ENCODE measurements at regions not wholly inside any gene's neighbourhood (a gene's known extent, or its start where the extent isn't known, plus 50 kb on each side); places are given as distances from the start of the nearest gene placed in this dataset.
A peak's percentile ranks its signal among the peaks of the same experiment; 100 is the strongest.

DNA sequence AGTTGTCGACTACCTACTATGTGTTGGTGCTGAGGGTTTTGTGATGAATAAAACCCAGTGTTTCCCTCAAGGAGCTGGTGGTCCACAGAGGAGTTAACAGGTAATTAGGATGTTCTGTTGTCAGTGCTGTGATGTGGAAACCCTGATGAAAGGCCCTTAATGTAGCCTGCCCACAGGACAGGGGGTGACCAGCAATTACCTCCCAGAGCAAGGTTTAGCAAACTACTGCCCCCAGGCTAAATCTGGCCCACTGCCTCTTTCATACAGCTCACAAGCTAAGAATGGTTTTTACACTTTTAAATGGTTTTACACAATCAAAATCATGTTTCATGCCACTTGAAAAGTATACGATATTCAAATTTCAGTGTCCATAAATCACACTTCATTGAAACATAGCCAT lies 536.2 kb downstream of the MIAT start:
- TF ChIP-seq, protein P1, sequence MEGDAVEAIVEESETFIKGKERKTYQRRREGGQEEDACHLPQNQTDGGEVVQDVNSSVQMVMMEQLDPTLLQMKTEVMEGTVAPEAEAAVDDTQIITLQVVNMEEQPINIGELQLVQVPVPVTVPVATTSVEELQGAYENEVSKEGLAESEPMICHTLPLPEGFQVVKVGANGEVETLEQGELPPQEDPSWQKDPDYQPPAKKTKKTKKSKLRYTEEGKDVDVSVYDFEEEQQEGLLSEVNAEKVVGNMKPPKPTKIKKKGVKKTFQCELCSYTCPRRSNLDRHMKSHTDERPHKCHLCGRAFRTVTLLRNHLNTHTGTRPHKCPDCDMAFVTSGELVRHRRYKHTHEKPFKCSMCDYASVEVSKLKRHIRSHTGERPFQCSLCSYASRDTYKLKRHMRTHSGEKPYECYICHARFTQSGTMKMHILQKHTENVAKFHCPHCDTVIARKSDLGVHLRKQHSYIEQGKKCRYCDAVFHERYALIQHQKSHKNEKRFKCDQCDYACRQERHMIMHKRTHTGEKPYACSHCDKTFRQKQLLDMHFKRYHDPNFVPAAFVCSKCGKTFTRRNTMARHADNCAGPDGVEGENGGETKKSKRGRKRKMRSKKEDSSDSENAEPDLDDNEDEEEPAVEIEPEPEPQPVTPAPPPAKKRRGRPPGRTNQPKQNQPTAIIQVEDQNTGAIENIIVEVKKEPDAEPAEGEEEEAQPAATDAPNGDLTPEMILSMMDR (conservative IDR thresholded peaks at IDR 0.05; ENCODE audit: low read length) = no peak
- DNase-seq (ENCODE audit: low read depth) = no peak
- no peak overlapping the region for H3K4me3 ChIP-seq (ENCODE audit: low read length)

DNA sequence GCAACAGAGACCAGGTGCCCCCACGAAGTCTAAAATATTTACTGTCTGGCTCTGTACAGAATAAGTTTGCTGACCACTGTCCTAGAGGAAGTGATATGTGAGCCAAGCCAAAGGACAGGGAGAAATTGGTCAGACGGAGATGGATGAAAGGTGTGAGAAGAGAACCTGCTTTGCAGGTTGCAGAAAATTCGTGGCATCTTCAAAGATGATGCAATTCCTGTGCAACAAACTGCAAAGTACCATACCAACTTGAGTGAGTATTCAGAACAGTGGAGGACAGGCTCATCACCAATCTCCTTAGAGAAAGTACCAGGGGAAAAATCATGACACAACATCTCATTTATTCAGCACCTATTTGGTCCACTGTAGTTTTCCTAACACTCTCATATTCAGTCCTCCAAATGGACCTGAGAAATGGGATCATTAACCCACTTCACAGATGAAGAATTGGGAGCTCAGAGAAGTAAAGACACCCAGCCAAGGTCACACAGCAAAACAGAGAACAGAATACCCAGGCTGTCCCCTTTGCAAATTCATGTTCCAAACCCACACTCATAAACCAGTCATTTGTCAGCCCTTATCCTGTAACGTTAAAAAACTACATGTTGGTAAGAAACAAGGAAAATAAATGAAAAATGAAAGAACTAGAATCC lies 536.8 kb downstream of the MIAT start:
- DNase-seq (ENCODE audit: low read depth) = peak; percentile 20
- TF ChIP-seq, protein P1 (conservative IDR thresholded peaks at IDR 0.05; ENCODE audit: low read length) = no peak
- no peak overlapping the region for H3K4me3 ChIP-seq (ENCODE audit: low read length)

DNA sequence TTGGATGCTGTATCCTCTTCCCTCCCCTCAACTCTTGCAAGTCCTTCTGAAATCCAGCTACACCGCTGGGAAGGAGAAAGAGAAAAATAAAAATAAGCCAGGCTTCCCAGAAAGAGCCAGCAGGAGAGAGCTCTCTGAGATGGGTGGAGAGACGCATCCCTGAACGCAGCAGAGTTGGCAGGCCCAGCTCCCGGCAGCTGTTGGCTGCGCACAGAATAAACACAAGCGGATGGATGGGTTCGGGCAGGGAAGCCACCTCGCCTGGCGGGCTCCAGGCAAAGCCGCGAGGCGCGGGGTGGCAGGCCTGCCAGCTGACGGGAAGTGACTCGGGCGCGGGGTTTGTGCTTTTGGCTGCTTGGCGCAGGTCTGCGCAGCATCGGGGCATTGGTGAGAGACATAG lies 537.7 kb downstream of the MIAT start:
- DNase-seq (ENCODE audit: low read depth) = no peak
- H3K4me3 ChIP-seq (ENCODE audit: low read length) = no peak overlapping the region

DNA sequence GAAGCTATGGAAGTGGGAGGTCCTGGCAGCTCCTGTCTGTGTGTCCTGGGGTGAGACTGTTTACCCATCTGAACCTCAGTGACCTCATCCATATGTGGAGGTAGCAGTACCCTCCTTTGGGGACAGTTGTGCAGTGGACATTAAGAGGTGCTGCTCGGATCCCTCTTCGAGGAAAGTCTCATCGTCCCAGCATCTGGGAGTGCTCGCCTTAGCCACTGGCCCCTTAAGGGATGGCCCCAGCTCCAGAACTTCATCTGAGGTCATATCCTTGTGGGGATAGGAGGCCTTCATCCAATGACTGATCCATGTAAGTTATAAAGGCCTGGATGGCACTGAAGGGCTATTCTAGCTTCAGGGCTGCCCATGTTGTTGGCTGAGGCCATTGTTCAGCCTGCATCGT lies 538.1 kb downstream of the MIAT start:
- TF ChIP-seq, protein P1 (conservative IDR thresholded peaks at IDR 0.05; ENCODE audit: low read length) = no peak
- no peak overlapping the region for H3K4me3 ChIP-seq (ENCODE audit: low read length)
- no peak for DNase-seq (ENCODE audit: low read depth)

More for the DNA sequence above, 537.7 kb downstream of the MIAT start:
- TF ChIP-seq, protein P1 (conservative IDR thresholded peaks at IDR 0.05; ENCODE audit: low read length) = no peak

DNA sequence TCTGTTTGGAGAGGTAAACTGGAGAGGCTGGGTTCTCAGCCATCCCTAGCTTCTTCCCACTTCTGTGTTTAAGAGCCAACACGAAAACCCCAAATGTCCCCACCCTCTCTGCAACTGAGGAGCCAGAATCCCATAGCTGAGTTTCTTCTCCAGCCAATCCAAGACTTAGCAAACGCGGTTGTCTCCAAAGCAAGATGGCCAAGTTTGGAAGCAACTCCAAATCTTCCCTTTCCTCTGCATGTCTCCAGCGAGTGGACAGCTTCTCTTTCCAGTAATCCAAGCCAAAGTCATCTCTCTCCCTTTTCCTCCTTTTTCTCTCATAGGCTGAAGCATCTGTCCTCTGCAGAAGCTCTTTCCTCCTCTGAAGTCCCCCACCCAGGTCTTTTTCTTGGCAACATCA lies 539.2 kb downstream of the MIAT start:
- DNase-seq (ENCODE audit: low read depth) = no peak
- H3K4me3 ChIP-seq (ENCODE audit: low read length) = no peak overlapping the region
- TF ChIP-seq, protein P1 (conservative IDR thresholded peaks at IDR 0.05; ENCODE audit: low read length) = no peak

DNA sequence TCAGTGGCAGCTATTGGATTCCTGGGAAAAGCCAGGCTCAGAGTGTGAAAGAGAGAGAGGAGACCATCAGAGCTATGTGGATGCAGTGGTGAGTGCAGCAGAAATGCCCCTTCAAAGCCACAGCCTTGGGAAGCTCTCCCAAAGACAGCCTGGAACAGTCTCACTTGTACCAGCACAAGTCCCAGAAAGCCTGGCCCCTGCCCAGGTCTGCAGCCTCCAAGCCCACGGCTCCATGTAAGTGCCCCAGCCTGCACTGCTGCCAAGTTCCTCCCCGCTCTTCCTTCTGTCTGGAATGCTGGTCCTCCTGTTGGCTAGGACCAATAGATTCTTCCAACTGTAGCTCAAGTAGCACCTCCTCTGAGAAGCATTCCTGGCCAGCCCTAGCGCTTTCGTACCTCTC lies 539.7 kb downstream of the MIAT start:
- no peak overlapping the region for H3K4me3 ChIP-seq (ENCODE audit: low read length)
- DNase-seq (ENCODE audit: low read depth) = no peak
- TF ChIP-seq, protein P1 (conservative IDR thresholded peaks at IDR 0.05; ENCODE audit: low read length) = no peak

DNA sequence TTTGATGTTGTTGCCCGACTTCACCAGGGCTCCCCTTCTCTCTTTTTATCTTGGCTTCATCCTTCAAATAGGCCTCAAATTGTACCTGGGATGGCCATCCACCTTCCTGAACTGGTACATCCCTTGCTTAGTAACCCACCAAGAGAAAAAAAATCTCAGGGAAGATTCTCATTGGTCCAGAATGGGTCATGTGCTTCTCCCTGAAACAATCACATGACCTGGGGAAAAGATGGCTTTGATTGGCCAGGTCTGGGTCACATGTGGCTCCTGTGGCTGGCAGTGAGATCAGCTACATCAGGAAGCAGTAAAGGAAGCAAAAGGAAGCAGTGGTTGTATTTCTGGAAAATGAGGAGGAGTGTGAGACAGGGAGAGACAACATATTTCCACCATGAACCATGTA lies 540.2 kb downstream of the MIAT start:
- TF ChIP-seq, protein P1 (conservative IDR thresholded peaks at IDR 0.05; ENCODE audit: low read length) = no peak
- no peak overlapping the region for H3K4me3 ChIP-seq (ENCODE audit: low read length)
- no peak for DNase-seq (ENCODE audit: low read depth)

All from AG10803 (cell line).